BE2C (cell line): ENCODE measurements at regions not wholly inside any gene's neighbourhood (a gene's known extent, or its start where the extent isn't known, plus 50 kb on each side); places are given as distances from the start of the nearest gene placed in this dataset.
"Not testable (repeated sequence)": the region's sequence is repeated elsewhere in the genome, so short reads cannot be mapped to it uniquely, and the experiment has no call there.

Experiments used
- DNase-seq: peaks from one replicate; pipeline ENCODE4 v3.0.0-alpha.2; 2020
- H3K27me3 ChIP-seq: fragments of 250-450 bp; sonication (Bioruptor Pico); 2 replicates; pipeline ENCODE4 v1.5.1; 2020; ENCODE audit warnings: mild to moderate bottlenecking
- H3K36me3 ChIP-seq: fragments of 250-450 bp; sonication (Bioruptor Pico); 2 replicates; pipeline ENCODE4 v1.5.1; 2020; ENCODE audit warnings: mild to moderate bottlenecking
- H3K4me1 ChIP-seq: fragments of 250-450 bp; sonication (Bioruptor Pico); 2 replicates; pipeline ENCODE4 v1.5.1; 2020
- H3K4me3 ChIP-seq: 2 replicates; pipeline ENCODE4 v1.5.1; 2011; ENCODE audit warnings: low read depth, low read length
- H3K9me3 ChIP-seq: fragments of 250-450 bp; sonication (Bioruptor Pico); 2 replicates; pipeline ENCODE4 v1.5.1; 2020
- TF ChIP-seq, protein P1 (sequence below): IDR thresholded peaks from 2 replicates; pipeline ENCODE4 v1.5.1; 2012; ENCODE audit warnings: mild to moderate bottlenecking, low read depth, low read length

DNA sequence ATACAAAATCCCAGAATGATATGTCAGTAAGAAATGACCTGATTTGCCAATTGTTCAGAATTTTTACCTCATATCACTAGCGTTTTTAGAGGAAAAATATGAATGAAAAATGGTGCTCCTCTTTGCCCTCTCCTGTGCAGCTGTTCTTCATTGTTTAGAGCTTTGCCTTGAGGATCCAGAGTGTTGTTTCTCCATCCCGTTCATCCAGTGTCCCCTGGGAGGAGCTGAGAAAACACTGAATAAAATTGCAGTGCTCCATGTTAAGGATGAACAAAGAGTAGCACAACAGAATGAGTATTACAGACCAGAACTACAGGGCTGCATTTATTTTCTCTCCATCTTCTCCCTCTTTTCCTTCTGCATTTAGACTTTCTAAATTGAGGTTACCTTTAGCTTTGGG is 133.1 kb downstream of the ADCYAP1 start:
- H3K4me3 ChIP-seq, result no peak overlapping the region
- DNase-seq, result no peak
- H3K9me3 ChIP-seq, result no peaks in the 10 kb centered on the region
- H3K36me3 ChIP-seq, result no peaks in the 10 kb centered on the region
- no peaks in the 10 kb centered on the region for H3K27me3 ChIP-seq
- no peaks in the 10 kb centered on the region for H3K4me1 ChIP-seq
- TF ChIP-seq, protein P1, sequence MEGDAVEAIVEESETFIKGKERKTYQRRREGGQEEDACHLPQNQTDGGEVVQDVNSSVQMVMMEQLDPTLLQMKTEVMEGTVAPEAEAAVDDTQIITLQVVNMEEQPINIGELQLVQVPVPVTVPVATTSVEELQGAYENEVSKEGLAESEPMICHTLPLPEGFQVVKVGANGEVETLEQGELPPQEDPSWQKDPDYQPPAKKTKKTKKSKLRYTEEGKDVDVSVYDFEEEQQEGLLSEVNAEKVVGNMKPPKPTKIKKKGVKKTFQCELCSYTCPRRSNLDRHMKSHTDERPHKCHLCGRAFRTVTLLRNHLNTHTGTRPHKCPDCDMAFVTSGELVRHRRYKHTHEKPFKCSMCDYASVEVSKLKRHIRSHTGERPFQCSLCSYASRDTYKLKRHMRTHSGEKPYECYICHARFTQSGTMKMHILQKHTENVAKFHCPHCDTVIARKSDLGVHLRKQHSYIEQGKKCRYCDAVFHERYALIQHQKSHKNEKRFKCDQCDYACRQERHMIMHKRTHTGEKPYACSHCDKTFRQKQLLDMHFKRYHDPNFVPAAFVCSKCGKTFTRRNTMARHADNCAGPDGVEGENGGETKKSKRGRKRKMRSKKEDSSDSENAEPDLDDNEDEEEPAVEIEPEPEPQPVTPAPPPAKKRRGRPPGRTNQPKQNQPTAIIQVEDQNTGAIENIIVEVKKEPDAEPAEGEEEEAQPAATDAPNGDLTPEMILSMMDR, result no peak

DNA sequence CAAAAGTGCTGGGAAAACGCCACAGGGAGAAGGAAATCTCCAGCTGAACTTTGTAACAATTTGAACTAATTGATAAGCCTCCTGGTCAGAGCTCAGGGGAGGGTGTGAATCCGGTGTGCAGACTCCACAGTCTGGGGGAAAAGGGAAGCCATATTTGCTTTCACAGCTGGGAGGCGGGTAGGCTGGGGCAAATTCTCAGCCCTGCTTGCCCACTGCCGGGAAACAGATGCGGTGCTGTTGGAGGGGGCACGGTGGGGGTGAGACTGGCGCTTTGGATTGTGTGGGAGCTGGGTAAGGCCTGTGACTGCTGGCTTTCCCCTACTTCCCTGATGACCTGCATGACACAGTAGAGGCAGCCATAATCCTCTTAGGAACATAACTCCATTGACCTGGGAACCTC is 134.8 kb downstream of the ADCYAP1 start:
- H3K4me1 ChIP-seq, result no peaks in the 10 kb centered on the region
- no peak for DNase-seq
- no peak overlapping the region for H3K4me3 ChIP-seq
- H3K36me3 ChIP-seq, result no peaks in the 10 kb centered on the region
- H3K27me3 ChIP-seq, result no peaks in the 10 kb centered on the region
- TF ChIP-seq, protein P1, result no peak
- no peaks in the 10 kb centered on the region for H3K9me3 ChIP-seq

DNA sequence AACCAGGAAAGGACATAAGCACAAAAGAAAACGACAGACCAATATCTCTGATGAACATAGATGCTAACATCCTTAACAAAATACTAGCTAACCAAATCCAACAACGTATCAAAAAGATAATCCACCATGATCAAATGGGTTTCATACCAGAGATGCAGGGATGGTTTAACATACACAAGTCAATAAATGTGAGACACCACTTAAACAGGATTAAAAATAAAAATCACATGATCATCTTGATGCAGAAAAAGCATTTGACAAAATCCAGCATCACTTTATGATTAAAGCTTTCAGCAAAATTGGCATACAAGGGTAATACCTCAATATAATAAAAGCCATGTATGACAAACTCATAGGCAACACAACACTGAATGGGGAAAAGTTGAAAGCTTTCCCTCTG is 138.4 kb downstream of the ADCYAP1 start:
- H3K36me3 ChIP-seq, H3K9me3 ChIP-seq, H3K4me1 ChIP-seq, DNase-seq, H3K27me3 ChIP-seq, H3K4me3 ChIP-seq: not testable (repeated sequence)

DNA sequence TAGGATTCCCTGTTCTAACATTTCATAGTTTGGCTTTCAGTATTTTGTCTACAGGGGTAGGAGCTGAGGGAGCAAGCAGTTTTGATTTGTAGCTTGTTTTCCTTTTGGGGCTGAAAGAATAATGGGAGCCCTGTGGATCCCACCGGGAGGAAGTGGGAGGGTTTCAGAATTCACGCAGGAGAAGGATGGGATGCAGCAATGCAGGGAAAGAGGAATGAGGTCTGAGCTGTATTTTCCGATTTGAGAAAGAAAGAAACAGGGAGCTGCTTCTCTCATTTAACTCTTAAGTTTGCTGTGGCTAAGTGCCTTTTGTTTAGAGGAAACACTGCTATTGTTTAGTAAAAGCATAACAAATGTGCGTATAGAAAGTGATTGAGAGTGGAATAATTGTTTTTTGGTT is 141.0 kb downstream of the ADCYAP1 start:
- TF ChIP-seq, protein P1, result no peak
- DNase-seq, result no peak
- Histone ChIP-seq H3K4me3 (no peak overlapping the region), H3K4me1 (no peaks in the 10 kb centered on the region), H3K36me3 (no peaks in the 10 kb centered on the region), H3K9me3 (no peaks in the 10 kb centered on the region), H3K27me3 (no peaks in the 10 kb centered on the region)

DNA sequence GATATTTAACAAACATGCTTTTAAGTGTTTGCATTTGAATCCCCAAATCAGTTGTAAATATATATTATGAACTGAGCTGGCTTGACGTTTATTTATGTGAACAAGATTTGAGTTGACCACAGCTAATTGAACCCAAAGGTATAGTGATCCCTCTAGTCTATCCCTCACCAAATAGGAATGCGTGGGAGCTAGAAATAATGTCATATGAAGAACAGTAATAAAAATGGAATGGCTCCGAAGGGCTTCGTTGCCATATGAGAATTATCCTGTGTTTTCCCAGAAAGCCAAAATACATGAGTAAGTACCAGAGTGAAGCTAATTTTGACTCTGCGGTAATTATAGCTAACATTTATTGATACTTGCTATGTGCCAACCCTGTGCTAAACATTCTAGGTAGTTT is 142.7 kb downstream of the ADCYAP1 start:
- Histone ChIP-seq H3K27me3 (no peaks in the 10 kb centered on the region), H3K36me3 (no peaks in the 10 kb centered on the region), H3K4me3 (no peak overlapping the region), H3K9me3 (no peaks in the 10 kb centered on the region), H3K4me1 (no peaks in the 10 kb centered on the region)
- DNase-seq, result no peak
- TF ChIP-seq, protein P1, result no peak

DNA sequence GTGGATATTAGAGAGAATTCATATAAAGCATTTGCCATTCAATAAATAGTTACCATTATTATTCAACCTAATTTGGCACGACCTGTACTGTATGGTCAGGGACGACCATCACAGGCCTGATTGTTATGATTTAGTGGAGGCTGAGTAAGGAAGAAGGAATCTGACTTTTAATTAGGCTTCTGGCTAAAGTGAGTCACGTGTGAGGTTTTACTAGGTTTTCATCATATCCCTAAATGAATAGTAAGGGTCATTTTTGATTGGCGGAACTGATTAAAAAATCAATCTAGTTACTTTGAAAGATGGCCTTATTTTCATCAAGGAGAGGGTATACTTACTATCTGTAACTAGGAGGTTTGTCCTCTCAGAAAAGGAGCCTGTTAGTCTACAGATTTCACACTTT is 143.4 kb downstream of the ADCYAP1 start:
- H3K4me3 ChIP-seq, result no peak overlapping the region
- no peaks in the 10 kb centered on the region for H3K36me3 ChIP-seq
- H3K4me1 ChIP-seq, result no peaks in the 10 kb centered on the region
- no peak for DNase-seq
- TF ChIP-seq, protein P1, result no peak
- H3K27me3 ChIP-seq, result no peaks in the 10 kb centered on the region
- H3K9me3 ChIP-seq, result no peaks in the 10 kb centered on the region

DNA sequence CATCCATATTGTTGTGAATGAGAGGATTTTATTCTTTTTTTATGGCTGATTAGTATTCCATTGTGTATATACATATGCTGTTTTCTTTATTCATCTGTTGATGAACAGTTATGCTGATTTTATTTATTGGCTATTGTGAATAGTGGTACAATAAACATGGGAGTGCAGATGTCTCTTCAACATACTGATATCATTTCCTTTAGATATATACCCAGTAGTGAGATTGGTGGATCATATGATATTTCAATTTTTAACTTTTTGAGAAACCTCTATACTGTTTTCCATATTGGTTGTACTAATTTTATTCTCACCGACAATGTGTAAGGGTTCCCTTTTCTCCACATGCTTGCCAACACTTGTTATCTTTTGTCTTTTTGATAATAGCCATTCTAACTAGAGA is 144.5 kb downstream of the ADCYAP1 start:
- H3K4me3 ChIP-seq, result no peak overlapping the region
- no peaks in the 10 kb centered on the region for H3K9me3 ChIP-seq
- no peaks in the 10 kb centered on the region for H3K4me1 ChIP-seq
- H3K36me3 ChIP-seq, result no peaks in the 10 kb centered on the region
- no peaks in the 10 kb centered on the region for H3K27me3 ChIP-seq
- TF ChIP-seq, protein P1, result no peak
- no peak for DNase-seq
